SK-N-SH (cell line): ENCODE measurements at regions not wholly inside any gene's neighbourhood (a gene's known extent, or its start where the extent isn't known, plus 50 kb on each side); places are given as distances from the start of the nearest gene placed in this dataset.

Experiments used
- CTCF ChIA-PET: fragments of 300-600, 350-600 bp; formaldehyde crosslinking; extraction: SDS; loops from one replicate; lab custom pipeline; 2021; lab: Yijun Ruan, JAX
- POLR2A ChIA-PET: fragments of 350-600 bp; sonication (Branson Sonifier 250); formaldehyde crosslinking; extraction: SDS; loops from one replicate; lab custom pipeline; 2020; ENCODE audit warnings: antibody characterized with exemption, inconsistent platforms; lab: Yijun Ruan, JAX
- DNase-seq: peaks from one replicate; pipeline ENCODE4 v3.0.0; 2012
- H2AFZ ChIP-seq: fragments of 200-600 bp; sonication (generic); 2 replicates; pipeline ENCODE4 v1.8.1; 2016; ENCODE audit warnings: antibody characterized with exemption, mild to moderate bottlenecking, low read depth
- H3F3A ChIP-seq: fragments of 200-600 bp; sonication (generic); replicated peaks from 2 replicates; pipeline ENCODE3; 2016; ENCODE audit warnings: antibody characterized with exemption, mild to moderate bottlenecking; ENCODE audit not compliant: insufficient read depth
- H3K27ac ChIP-seq, 2 experiments: fragments of 200-500 bp in 1 of 2; fragments of 200-600 bp in 1 of 2; sonication (Bioruptor generic) in 1 of 2; sonication (generic), shearing (Covaris generic) in 1 of 2; 2 replicates each; pipeline versions ENCODE4 v1.5.1 to v1.6.1; 2014 to 2016; ENCODE audit warnings: low read depth in 2 of 2, inconsistent platforms in 1 of 2, low read length in 1 of 2, mild to moderate bottlenecking in 1 of 2, mixed read lengths in 1 of 2
- H3K27me3 ChIP-seq: fragments of 200-600 bp; sonication (generic), shearing (Covaris generic); 2 replicates; pipeline ENCODE4 v1.6.1; 2016; ENCODE audit warnings: mixed run types; ENCODE audit not compliant: insufficient read depth
- H3K36me3 ChIP-seq, 2 experiments: fragments of 200-500 bp in 1 of 2; fragments of 200-600 bp in 1 of 2; sonication (Bioruptor generic) in 1 of 2; sonication (generic) in 1 of 2; replicated peaks in 1 of 2; 2 replicates each; pipeline versions ENCODE3 to v1.5.1; 2014 to 2016; ENCODE audit warnings: low read length in 1 of 2, mild to moderate bottlenecking in 1 of 2; ENCODE audit not compliant: insufficient read depth in 2 of 2, control insufficient read depth in 1 of 2
- H3K4me1 ChIP-seq, 2 experiments: fragments of 200-500 bp in 1 of 2; fragments of 200-600 bp in 1 of 2; sonication (Bioruptor generic) in 1 of 2; sonication (generic), shearing (Covaris generic) in 1 of 2; 2 replicates each; pipeline versions ENCODE4 v1.5.1 to v1.6.1; 2014 to 2016; ENCODE audit warnings: low read depth in 1 of 2, low read length in 1 of 2, mixed run types in 1 of 2; ENCODE audit not compliant: insufficient read depth in 2 of 2, control insufficient read depth in 1 of 2
- H3K4me2 ChIP-seq: fragments of 200-600 bp; sonication (generic), shearing (Covaris generic); 2 replicates; pipeline ENCODE4 v1.6.1; 2017; ENCODE audit warnings: mixed run types
- H3K4me3 ChIP-seq, 2 experiments: fragments of 200-500 bp in 1 of 2; fragments of 200-600 bp in 1 of 2; sonication (Bioruptor generic) in 1 of 2; sonication (generic), shearing (Covaris generic) in 1 of 2; 2 replicates each; pipeline versions ENCODE4 v1.5.1 to v1.8.1; 2014 to 2016; ENCODE audit warnings: low read depth in 2 of 2, inconsistent platforms in 1 of 2, low read length in 1 of 2, mild to moderate bottlenecking in 1 of 2, mixed read lengths in 1 of 2, moderate library complexity in 1 of 2
- H3K79me2 ChIP-seq: fragments of 200-600 bp; sonication (generic); 2 replicates; pipeline ENCODE4 v1.8.1; 2017; ENCODE audit warnings: mild to moderate bottlenecking; ENCODE audit not compliant: insufficient read depth
- H3K9ac ChIP-seq: fragments of 200-600 bp; sonication (generic); 2 replicates; pipeline ENCODE4 v1.6.1; 2017; ENCODE audit warnings: mixed run types
- H3K9me2 ChIP-seq: fragments of 200-600 bp; sonication (generic); 2 replicates; pipeline ENCODE4 v1.6.1; 2017; ENCODE audit warnings: mixed run types
- H3K9me3 ChIP-seq: fragments of 200-600 bp; sonication (generic); 2 replicates; pipeline ENCODE4 v1.6.1; 2017; ENCODE audit warnings: mixed run types, mild to moderate bottlenecking, moderate library complexity
- H4K20me1 ChIP-seq: fragments of 200-600 bp; sonication (generic); 2 replicates; pipeline ENCODE4 v1.6.1; 2017; ENCODE audit warnings: mild to moderate bottlenecking, mixed run types; ENCODE audit not compliant: insufficient read depth
- ELF1 ChIP-seq: IDR thresholded peaks from 2 replicates; pipeline ENCODE4 v1.4.0; 2012
- EZH2phosphoT487 ChIP-seq: fragments of 200-600 bp; sonication (generic); IDR thresholded peaks from 2 replicates; pipeline ENCODE4 v1.6.1; 2017; ENCODE audit warnings: low read depth, mixed run types, mild to moderate bottlenecking, antibody characterized with exemption, moderate library complexity, borderline replicate concordance
- FOSL2 ChIP-seq: IDR thresholded peaks from 2 replicates; pipeline ENCODE4 v1.4.0; 2012; ENCODE audit warnings: low read depth, mild to moderate bottlenecking, moderate library complexity, borderline replicate concordance
- FOXM1 ChIP-seq: IDR thresholded peaks from 2 replicates; pipeline ENCODE4 v1.4.0; 2012; ENCODE audit warnings: low read depth, mild to moderate bottlenecking
- MAX ChIP-seq: IDR thresholded peaks from 2 replicates; pipeline ENCODE4 v1.4.0; 2012; ENCODE audit warnings: low read depth
- MXI1 ChIP-seq: IDR thresholded peaks from 2 replicates; pipeline ENCODE4 v1.6.1; 2012; ENCODE audit warnings: mild to moderate bottlenecking, low read depth, low read length, improper control_type of control experiment
- NFIC ChIP-seq: IDR thresholded peaks from 2 replicates; pipeline ENCODE4 v1.4.0; 2012; ENCODE audit warnings: borderline replicate concordance
- NRF1 ChIP-seq: IDR thresholded peaks from 2 replicates; pipeline ENCODE4 v1.6.1; 2012; ENCODE audit warnings: low read depth, mild to moderate bottlenecking, low read length
- RAD21 ChIP-seq: IDR thresholded peaks from 2 replicates; pipeline ENCODE4 v1.6.1; 2012; ENCODE audit warnings: mild to moderate bottlenecking, low read length
- RCOR1 ChIP-seq: fragments of 150-350 bp; IDR thresholded peaks from 2 replicates; pipeline ENCODE4 v1.6.1; 2017; ENCODE audit warnings: antibody characterized with exemption, low read length
- SMC3 ChIP-seq: IDR thresholded peaks from 2 replicates; pipeline ENCODE4 v1.6.1; 2012; ENCODE audit warnings: low read depth, low read length, improper control_type of control experiment
- YY1 ChIP-seq: IDR thresholded peaks from 2 replicates; pipeline ENCODE4 v1.4.0; 2012; ENCODE audit warnings: low read depth, mild to moderate bottlenecking
- WGBS: methylation state at CpG from one replicate; pipeline ENCODE4 v1.1.6; 2017; ENCODE audit warnings: low lambda C conversion rate; 5-methylcytosine and 5-hydroxymethylcytosine counted together
- TF ChIP-seq, protein P1 (sequence below): IDR thresholded peaks from 2 replicates; pipeline ENCODE4; 2012
- TF ChIP-seq, protein P2 (sequence below): IDR thresholded peaks from 2 replicates; pipeline ENCODE4 v1.4.0; 2012; ENCODE audit warnings: low read depth, borderline replicate concordance
- TF ChIP-seq, protein P3 (sequence below): fragments of 200-600 bp; sonication (generic); IDR thresholded peaks from 2 replicates; pipeline ENCODE4 v1.6.1; 2017; ENCODE audit warnings: antibody characterized with exemption, mild to moderate bottlenecking, moderate library complexity

GRCh38 chr9:119559986-119560385 is 190.8 kb upstream of the BRINP1 start:
- TF ChIP-seq, protein P1, sequence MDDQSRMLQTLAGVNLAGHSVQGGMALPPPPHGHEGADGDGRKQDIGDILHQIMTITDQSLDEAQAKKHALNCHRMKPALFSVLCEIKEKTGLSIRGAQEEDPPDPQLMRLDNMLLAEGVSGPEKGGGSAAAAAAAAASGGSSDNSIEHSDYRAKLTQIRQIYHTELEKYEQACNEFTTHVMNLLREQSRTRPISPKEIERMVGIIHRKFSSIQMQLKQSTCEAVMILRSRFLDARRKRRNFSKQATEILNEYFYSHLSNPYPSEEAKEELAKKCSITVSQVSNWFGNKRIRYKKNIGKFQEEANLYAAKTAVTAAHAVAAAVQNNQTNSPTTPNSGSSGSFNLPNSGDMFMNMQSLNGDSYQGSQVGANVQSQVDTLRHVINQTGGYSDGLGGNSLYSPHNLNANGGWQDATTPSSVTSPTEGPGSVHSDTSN: no peak
- POLR2A ChIA-PET: no interaction called here

GRCh38 chr9:119559056-119559455 is 189.8 kb upstream of the BRINP1 start:
- Histone ChIP-seq H3K4me2 (no peak overlapping the region), H3K9me2 (no peaks in the 10 kb centered on the region), H3F3A (no peaks in the 10 kb centered on the region), H3K4me3 (no peak overlapping the region), H3K4me1 (peaks cover 0 to 10% of the 10 kb centered on the region in 2 experiments; a peak in 1 of 4 replicates), H3K27me3 (no peaks in the 10 kb centered on the region), H3K9ac (no peak overlapping the region), H2AFZ (no peak overlapping the region), H3K27ac (no peak overlapping the region), H4K20me1 (no peaks in the 10 kb centered on the region), H3K36me3 (no peaks in the 10 kb centered on the region), H3K79me2 (no peaks in the 10 kb centered on the region)
- CTCF ChIA-PET: interaction anchor here (0.9 to 1.2 kb wide), 4 partner anchors 25 to 790 kb away, joined by 3 to 4 read pairs (median 3); no protein-coding TSS in a partner anchor
- POLR2A ChIA-PET: no interaction called here
- no peak for DNase-seq
- TF ChIP-seq MXI1 (no peak), NFIC (no peak), EZH2phosphoT487 (no peak), SMC3 (no peak), YY1 (no peak), RCOR1 (no peak), MAX (no peak), FOSL2 (no peak), FOXM1 (no peak), ELF1 (no peak), NRF1 (no peak), RAD21 (no peak)
- TF ChIP-seq, protein P1: no peak
- TF ChIP-seq, protein P2, sequence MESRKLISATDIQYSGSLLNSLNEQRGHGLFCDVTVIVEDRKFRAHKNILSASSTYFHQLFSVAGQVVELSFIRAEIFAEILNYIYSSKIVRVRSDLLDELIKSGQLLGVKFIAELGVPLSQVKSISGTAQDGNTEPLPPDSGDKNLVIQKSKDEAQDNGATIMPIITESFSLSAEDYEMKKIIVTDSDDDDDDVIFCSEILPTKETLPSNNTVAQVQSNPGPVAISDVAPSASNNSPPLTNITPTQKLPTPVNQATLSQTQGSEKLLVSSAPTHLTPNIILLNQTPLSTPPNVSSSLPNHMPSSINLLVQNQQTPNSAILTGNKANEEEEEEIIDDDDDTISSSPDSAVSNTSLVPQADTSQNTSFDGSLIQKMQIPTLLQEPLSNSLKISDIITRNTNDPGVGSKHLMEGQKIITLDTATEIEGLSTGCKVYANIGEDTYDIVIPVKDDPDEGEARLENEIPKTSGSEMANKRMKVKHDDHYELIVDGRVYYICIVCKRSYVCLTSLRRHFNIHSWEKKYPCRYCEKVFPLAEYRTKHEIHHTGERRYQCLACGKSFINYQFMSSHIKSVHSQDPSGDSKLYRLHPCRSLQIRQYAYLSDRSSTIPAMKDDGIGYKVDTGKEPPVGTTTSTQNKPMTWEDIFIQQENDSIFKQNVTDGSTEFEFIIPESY: no peak
- TF ChIP-seq, protein P3, sequence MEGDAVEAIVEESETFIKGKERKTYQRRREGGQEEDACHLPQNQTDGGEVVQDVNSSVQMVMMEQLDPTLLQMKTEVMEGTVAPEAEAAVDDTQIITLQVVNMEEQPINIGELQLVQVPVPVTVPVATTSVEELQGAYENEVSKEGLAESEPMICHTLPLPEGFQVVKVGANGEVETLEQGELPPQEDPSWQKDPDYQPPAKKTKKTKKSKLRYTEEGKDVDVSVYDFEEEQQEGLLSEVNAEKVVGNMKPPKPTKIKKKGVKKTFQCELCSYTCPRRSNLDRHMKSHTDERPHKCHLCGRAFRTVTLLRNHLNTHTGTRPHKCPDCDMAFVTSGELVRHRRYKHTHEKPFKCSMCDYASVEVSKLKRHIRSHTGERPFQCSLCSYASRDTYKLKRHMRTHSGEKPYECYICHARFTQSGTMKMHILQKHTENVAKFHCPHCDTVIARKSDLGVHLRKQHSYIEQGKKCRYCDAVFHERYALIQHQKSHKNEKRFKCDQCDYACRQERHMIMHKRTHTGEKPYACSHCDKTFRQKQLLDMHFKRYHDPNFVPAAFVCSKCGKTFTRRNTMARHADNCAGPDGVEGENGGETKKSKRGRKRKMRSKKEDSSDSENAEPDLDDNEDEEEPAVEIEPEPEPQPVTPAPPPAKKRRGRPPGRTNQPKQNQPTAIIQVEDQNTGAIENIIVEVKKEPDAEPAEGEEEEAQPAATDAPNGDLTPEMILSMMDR: no peak
- TF ChIP-seq, all 33 proteins: peak for 0
- H3K9me3 ChIP-seq: no peaks in the 10 kb centered on the region

More at GRCh38 chr9:119559986-119560385, 190.8 kb upstream of the BRINP1 start:
- H2AFZ ChIP-seq: no peak overlapping the region
- no peak overlapping the region for H3K27ac ChIP-seq
- no peaks in the 10 kb centered on the region for H3K9me2 ChIP-seq
- 15% methylated on average over 5 of the region's 5 CpGs for whole genome bisulfite sequencing
- no peaks in the 10 kb centered on the region for H3K9me3 ChIP-seq
- H3K36me3 ChIP-seq: no peaks in the 10 kb centered on the region
- no peaks in the 10 kb centered on the region for H3F3A ChIP-seq
- no peak for DNase-seq
- no peak overlapping the region for H3K4me3 ChIP-seq
- no peaks in the 10 kb centered on the region for H3K27me3 ChIP-seq
- no peaks in the 10 kb centered on the region for H4K20me1 ChIP-seq
- H3K79me2 ChIP-seq: no peaks in the 10 kb centered on the region
- CTCF ChIA-PET: interaction anchor here (0.9 kb wide), 1 partner anchor 409 kb away, joined by 4 read pairs; no protein-coding TSS in a partner anchor
- H3K4me2 ChIP-seq: no peak overlapping the region
- H3K4me1 ChIP-seq: peaks cover 0 to 10% of the 10 kb centered on the region in 2 experiments; a peak in 1 of 4 replicates
- no peak overlapping the region for H3K9ac ChIP-seq
